ENCODE measurements at regions not wholly inside any gene's neighbourhood (a gene's known extent, or its start where the extent isn't known, plus 50 kb on each side); places are given as distances from the start of the nearest gene placed in this dataset.
A peak's percentile ranks its signal among the peaks of the same experiment; 100 is the strongest.

- H3K27me3 ChIP-seq (ENCODE audit: control insufficient read depth, insufficient read depth, low read length) = no peaks in the 10 kb centered on the region
- ChIA-PET CTCF (no interaction called here), POLR2A (no interaction called here)
- peaks cover 8% of the 10 kb centered on the region; the same call in 1 of the 2 replicates for H3K9me3 ChIP-seq (ENCODE audit: control insufficient read depth, insufficient read depth, low read length)
- DNase-seq (ENCODE audit: low read depth, low spot score) = no peak
- TF ChIP-seq CTCF (IDR thresholded peaks at IDR 0.05; ENCODE audit: low read depth, low read length) = no peak
- no peak overlapping the region for H3K27ac ChIP-seq (ENCODE audit: low read depth, low read length)
- H3K4me3 ChIP-seq (ENCODE audit: low read depth, low read length) = no peak overlapping the region
Measured at GRCh38 chr7:124480036-124480820, 285.4 kb downstream of the GPR37 start.

GRCh38 chr7:124462249-124462648, 303.3 kb downstream of the GPR37 start:
- no peak overlapping the region for H3K4me3 ChIP-seq (ENCODE audit: low read depth, low read length)
- no peak overlapping the region for H3K27ac ChIP-seq (ENCODE audit: low read depth, low read length)
- ChIA-PET POLR2A (no interaction called here), CTCF (interaction anchor here (3.5 kb wide), 1 partner anchor 303 kb away, joined by 25 read pairs; the partner anchor contains the start of gene GPR37)
- DNase-seq (ENCODE audit: low read depth, low spot score) = peak; percentile 60
- no peaks in the 10 kb centered on the region for H3K9me3 ChIP-seq (ENCODE audit: control insufficient read depth, insufficient read depth, low read length)
- H3K27me3 ChIP-seq (ENCODE audit: control insufficient read depth, insufficient read depth, low read length) = no peaks in the 10 kb centered on the region
- TF ChIP-seq CTCF (IDR thresholded peaks at IDR 0.05; ENCODE audit: low read depth, low read length) = no peak

GRCh38 chr7:124460555-124460954, 305.0 kb downstream of the GPR37 start:
- Histone ChIP-seq H3K9me3 (ENCODE audit: control insufficient read depth, insufficient read depth, low read length) (no peaks in the 10 kb centered on the region), H3K4me3 (ENCODE audit: low read depth, low read length) (no peak overlapping the region), H3K27ac (ENCODE audit: low read depth, low read length) (no peak overlapping the region), H3K27me3 (ENCODE audit: control insufficient read depth, insufficient read depth, low read length) (no peaks in the 10 kb centered on the region)
- ChIA-PET POLR2A (interaction anchor here (0.7 kb wide), 1 partner anchor 469 kb away, joined by 3 read pairs; the partner anchor contains the start of gene POT1), CTCF (interaction anchor here (3.5 kb wide), 1 partner anchor 305 kb away, joined by 25 read pairs; the partner anchor contains the start of gene GPR37)
- TF ChIP-seq CTCF (IDR thresholded peaks at IDR 0.05; ENCODE audit: low read depth, low read length) = no peak
- no peak for DNase-seq (ENCODE audit: low read depth, low spot score)

GRCh38 chr7:124460056-124460450, 305.5 kb downstream of the GPR37 start:
- H3K27me3 ChIP-seq (ENCODE audit: control insufficient read depth, insufficient read depth, low read length) = no peaks in the 10 kb centered on the region
- no peak for DNase-seq (ENCODE audit: low read depth, low spot score)
- no peaks in the 10 kb centered on the region for H3K9me3 ChIP-seq (ENCODE audit: control insufficient read depth, insufficient read depth, low read length)
- CTCF ChIA-PET = interaction anchor here (3.5 kb wide), 1 partner anchor 306 kb away, joined by 25 read pairs; the partner anchor contains the start of gene GPR37
- no peak for TF ChIP-seq CTCF (IDR thresholded peaks at IDR 0.05; ENCODE audit: low read depth, low read length)
- H3K27ac ChIP-seq (ENCODE audit: low read depth, low read length) = peak overlapping the region; percentile 84
- H3K4me3 ChIP-seq (ENCODE audit: low read depth, low read length) = no peak overlapping the region
- POLR2A ChIA-PET = interaction anchor here (0.7 to 2.8 kb wide), 6 partner anchors 9 to 469 kb away, joined by 3 to 16 read pairs (median 4); partner anchors contain the start of genes GPR37 and POT1

Data from AG04450 (cell line).